HG02943 (cell line): ENCODE measurements at regions not wholly inside any gene's neighbourhood (a gene's known extent, or its start where the extent isn't known, plus 50 kb on each side); places are given as distances from the start of the nearest gene placed in this dataset.

Source experiments
- ATAC-seq: cut with Tn5 transposase; IDR thresholded peaks from one replicate; pipeline ENCODE4 v1.9.1; 2021; ENCODE audit warnings: mild to moderate bottlenecking, low read depth, moderate library complexity; ENCODE audit not compliant: unreplicated experiment

GRCh38 chr17:14959106-14959648 is 305.9 kb downstream of the PMP22 start:
- ATAC-seq, result no peak

- ATAC-seq, result no peak
Observed at GRCh38 chr17:14953405-14953804, 311.7 kb downstream of the PMP22 start.

GRCh38 chr17:14950686-14951085 is 314.4 kb downstream of the PMP22 start:
- no peak for ATAC-seq

GRCh38 chr17:14950216-14950615 is 314.9 kb downstream of the PMP22 start:
- no peak for ATAC-seq

- ATAC-seq, result no peak
Observed at GRCh38 chr17:14947671-14948070, 317.5 kb downstream of the PMP22 start.

GRCh38 chr17:14946481-14946880 is 318.6 kb downstream of the PMP22 start:
- ATAC-seq, result no peak

- ATAC-seq, result no peak
Observed at GRCh38 chr17:14942526-14943190, 322.5 kb downstream of the PMP22 start.

GRCh38 chr17:14940938-14941265 is 324.2 kb downstream of the PMP22 start:
- ATAC-seq, result no peak

GRCh38 chr17:14940108-14940937 is 324.8 kb downstream of the PMP22 start:
- no peak for ATAC-seq

GRCh38 chr17:14935845-14936485 is 329.2 kb downstream of the PMP22 start:
- ATAC-seq, result no peak

GRCh38 chr17:14935139-14935841 is 329.8 kb downstream of the PMP22 start:
- ATAC-seq, result no peak

GRCh38 chr17:14933676-14934075 is 331.4 kb downstream of the PMP22 start:
- ATAC-seq, result no peak

GRCh38 chr17:14926526-14927122 is 338.5 kb downstream of the PMP22 start:
- no peak for ATAC-seq

- no peak for ATAC-seq
Observed at GRCh38 chr17:14926073-14926472, 339.1 kb downstream of the PMP22 start.

GRCh38 chr17:14925498-14925897 is 339.6 kb downstream of the PMP22 start:
- ATAC-seq, result no peak

GRCh38 chr17:14923981-14924380 is 341.1 kb downstream of the PMP22 start:
- ATAC-seq, result no peak

- ATAC-seq, result no peak
Observed at GRCh38 chr17:14922411-14922810, 342.7 kb downstream of the PMP22 start.

- no peak for ATAC-seq
Observed at GRCh38 chr17:14921936-14922335, 343.2 kb downstream of the PMP22 start.

- ATAC-seq, result no peak
Observed at GRCh38 chr17:14919631-14920213, 345.4 kb downstream of the PMP22 start.

- ATAC-seq, result no peak
Observed at GRCh38 chr17:14919094-14919493, 346.0 kb downstream of the PMP22 start.
